K562 (cell line): ENCODE measurements at regions not wholly inside any gene's neighbourhood (a gene's known extent, or its start where the extent isn't known, plus 50 kb on each side); places are given as distances from the start of the nearest gene placed in this dataset.

Source experiments
- ATAC-seq: fragments of 200-7000 bp; cut with Tn5 transposase; 3 replicates; pipeline ENCODE4 v1.9.1; 2020; ENCODE audit warnings: moderate library complexity
- BruUV-seq: library from RNA; stranded (reverse); fragments of 400-500 nt; replicated peaks from 2 replicates; lab custom pipeline; 2021; lab: Mats Ljungman, UMichigan
- CTCF ChIA-PET: fragments of 300-600 bp; formaldehyde crosslinking; extraction: SDS; loops from one replicate; lab custom pipeline; 2021; ENCODE audit warnings: low intra/inter-chr PET ratio; lab: Yijun Ruan, JAX
- POLR2A ChIA-PET: fragments of 300-600, 350-650 bp; sonication (Branson Sonifier 250); formaldehyde crosslinking; extraction: SDS; loops from one replicate; lab custom pipeline; 2021; ENCODE audit warnings: antibody characterized with exemption, inconsistent platforms; lab: Yijun Ruan, JAX
- DNase-seq, 4 experiments: peaks; one replicate each; pipeline versions ENCODE4 v3.0.0 to v3.0.0-alpha.2; 2011 to 2018; ENCODE audit warnings: low spot score in 3 of 4, mixed read lengths in 3 of 4; ENCODE audit errors: extremely low read depth in 1 of 4
- FAIRE-seq: peaks from 2 replicates; lab custom pipeline; 2011; peaks lifted over from hg19 to GRCh38; lab: Jason Lieb, UNC
- H2AFZ ChIP-seq: 2 replicates; pipeline ENCODE4 v1.6.0; 2011; ENCODE audit warnings: low read depth, low read length, control low read depth, inconsistent platforms
- H3K27ac ChIP-seq: fragments of 200-600 bp; 3 replicates; pipeline ENCODE4 v1.8.0; 2011; ENCODE audit warnings: low read depth, mild to moderate bottlenecking, control low read depth, inconsistent platforms, low read length, moderate library complexity, mixed read lengths; ENCODE audit errors: extremely low read depth
- H3K27me3 ChIP-seq, 2 experiments: fragments of 300-600 bp in 1 of 2; 2 replicates in 1 of 2; 3 replicates in 1 of 2; pipeline versions ENCODE4 v1.6.0 to v1.8.0; 2011; ENCODE audit warnings: inconsistent platforms in 2 of 2, low read length in 2 of 2, mild to moderate bottlenecking in 1 of 2, mixed read lengths in 1 of 2, moderate library complexity in 1 of 2; ENCODE audit not compliant: control insufficient read depth in 2 of 2, insufficient read depth in 2 of 2
- H3K36me3 ChIP-seq: fragments of 300-600 bp; 3 replicates; pipeline ENCODE4 v1.8.0; 2011; ENCODE audit warnings: mild to moderate bottlenecking, low read length, inconsistent platforms; ENCODE audit not compliant: control insufficient read depth, insufficient read depth
- H3K4me1 ChIP-seq, 2 experiments: fragments of 200-600 bp in 1 of 2; replicated peaks in 1 of 2; 2 replicates in 1 of 2; 3 replicates in 1 of 2; pipeline versions ENCODE4 v1.5.1 to v1.8.0; 2011; ENCODE audit warnings: inconsistent platforms in 2 of 2, low read length in 2 of 2, mild to moderate bottlenecking in 1 of 2, mixed read lengths in 1 of 2, moderate library complexity in 1 of 2; ENCODE audit not compliant: control insufficient read depth in 2 of 2, insufficient read depth in 2 of 2
- H3K4me2 ChIP-seq: 2 replicates; pipeline ENCODE4 v1.6.1; 2011; ENCODE audit warnings: low read length, control low read depth, inconsistent platforms, mixed read lengths; ENCODE audit not compliant: insufficient read depth
- H3K4me3 ChIP-seq: fragments of 200-600 bp; sonication (generic), shearing (Covaris generic); 2 replicates; pipeline ENCODE4 v1.5.1; 2016; ENCODE audit warnings: control low read depth, inconsistent platforms
- H3K79me2 ChIP-seq: fragments of 200-600 bp; 3 replicates; pipeline ENCODE4 v1.8.0; 2011; ENCODE audit warnings: low read length, inconsistent platforms; ENCODE audit not compliant: control insufficient read depth, insufficient read depth
- H3K9ac ChIP-seq, 2 experiments: 2 replicates each; pipeline versions ENCODE4 v1.6.0 to v1.6.1; 2011; ENCODE audit warnings: low read depth in 2 of 2, low read length in 2 of 2, control low read depth in 1 of 2, inconsistent platforms in 1 of 2, mild to moderate bottlenecking in 1 of 2, mixed read lengths in 1 of 2; ENCODE audit not compliant: insufficient read depth in 1 of 2
- H3K9me1 ChIP-seq: one replicate; pipeline ENCODE4 v1.6.0; 2011; ENCODE audit warnings: inconsistent platforms, mild to moderate bottlenecking, low read length, moderate library complexity; ENCODE audit not compliant: control insufficient read depth, insufficient read depth
- H3K9me3 ChIP-seq: replicated peaks from 2 replicates; pipeline ENCODE4 v1.5.1; 2011; ENCODE audit warnings: low read depth, low read length, inconsistent platforms; ENCODE audit not compliant: control insufficient read depth, insufficient read depth
- H4K20me1 ChIP-seq: replicated peaks from 2 replicates; pipeline ENCODE4 v1.6.1; 2011; ENCODE audit warnings: low read length, inconsistent platforms, mixed read lengths; ENCODE audit not compliant: control insufficient read depth, insufficient read depth
- BACH1 ChIP-seq: fragments of 200-800 bp; sonication (Bioruptor generic); IDR thresholded peaks from 2 replicates; pipeline ENCODE4 v1.6.1; 2016; ENCODE audit warnings: missing genetic modification characterization, missing compliant biosample characterization
- BRF1 ChIP-seq: IDR thresholded peaks from 3 replicates; pipeline ENCODE4 v1.6.1; 2011; ENCODE audit warnings: borderline replicate concordance, mild to moderate bottlenecking; ENCODE audit not compliant: insufficient read length; ENCODE audit errors: extremely low read depth
- HMG20B ChIP-seq: fragments of 250-450 bp; sonication (Bioruptor Pico); IDR thresholded peaks from 2 replicates; pipeline ENCODE4 v1.5.0; 2021; ENCODE audit warnings: mild to moderate bottlenecking
- KAT8 ChIP-seq: fragments of 450-650 bp; IDR thresholded peaks from 2 replicates; pipeline ENCODE4 v1.6.1; 2016; ENCODE audit warnings: low read depth, mild to moderate bottlenecking
- KLF10 ChIP-seq: fragments of 250-450 bp; sonication (Bioruptor Pico); IDR thresholded peaks from 2 replicates; pipeline ENCODE4 v1.6.1; 2021; ENCODE audit warnings: matching md5 sums
- SMARCA5 ChIP-seq: fragments of 450-650 bp; IDR thresholded peaks from 2 replicates; pipeline ENCODE4 v1.6.1; 2016
- SMARCC2 ChIP-seq: fragments of 450-650 bp; IDR thresholded peaks from 2 replicates; pipeline ENCODE4 v1.6.1; 2017; ENCODE audit warnings: antibody characterized with exemption, moderate library complexity, mild to moderate bottlenecking, low read depth
- STAG1 ChIP-seq: sonication (generic); formaldehyde crosslinking; IDR thresholded peaks from 2 replicates; pipeline ENCODE4 v1.5.0; 2020; ENCODE audit warnings: missing genetic modification reagents, borderline replicate concordance
- TBP ChIP-seq: optimal IDR thresholded peaks from 2 replicates; pipeline ENCODE3; 2011; ENCODE audit warnings: low read depth, low read length, improper control_type of control experiment
- TRIM28 ChIP-seq: fragments of 450-650 bp; IDR thresholded peaks from 2 replicates; pipeline ENCODE4 v1.6.1; 2017
- YY1 ChIP-seq, 3 experiments: IDR thresholded peaks; 2 replicates each; pipeline ENCODE4 v1.6.1; 2011; ENCODE audit warnings: low read length in 2 of 3, mild to moderate bottlenecking in 2 of 3, moderate library complexity in 2 of 3, borderline replicate concordance in 1 of 3, control low read depth in 1 of 3, low read depth in 1 of 3; ENCODE audit not compliant: insufficient read depth in 3 of 3, insufficient replicate concordance in 2 of 3, control insufficient read depth in 1 of 3, insufficient read length in 1 of 3; ENCODE audit errors: extremely low read depth in 1 of 3
- ZNF583 ChIP-seq: fragments of 250-450 bp; sonication (Bioruptor Pico); IDR thresholded peaks from 2 replicates; pipeline ENCODE4 v1.4.0; 2020
- WGBS: fragments of 100-300 bp; shearing (Covaris generic); methylation state at CpG from one replicate; pipeline ENCODE4 v1.1.6; 2016; ENCODE audit warnings: low coverage, mixed read lengths; ENCODE audit not compliant: insufficient coverage; ENCODE audit errors: missing lambda C conversion rate; 5-methylcytosine and 5-hydroxymethylcytosine counted together
- in situ Hi-C: fragments of 300-500 bp; cut with MboI; formaldehyde crosslinking; loops from 4 replicates; pipeline ENCODE4 v1.15.0; 2018; ENCODE audit warnings: inconsistent platforms, mixed read lengths
- intact Hi-C: fragments of 100-400 bp; cut with micrococcal nuclease; formaldehyde crosslinking; loops from 2 replicates; pipeline ENCODE4 v1.14.2; 2022
- TF ChIP-seq, protein P1 (sequence below): fragments of 450-650 bp; IDR thresholded peaks from 2 replicates; pipeline ENCODE4 v1.6.1; 2016; ENCODE audit warnings: low read depth
- TF ChIP-seq, protein P2 (sequence below): fragments of 250-450 bp; sonication (Bioruptor Pico); IDR thresholded peaks from 2 replicates; pipeline ENCODE4 v1.5.0; 2022; ENCODE audit warnings: mild to moderate bottlenecking

GRCh38 chr2:236516708-236517107 lies 52.9 kb upstream of the ACKR3 start:
- Histone ChIP-seq H3K9ac (no peak overlapping the region), H3K4me1 (no peaks in the 10 kb centered on the region), H3K9me3 (no peaks in the 10 kb centered on the region), H3K36me3 (no peaks in the 10 kb centered on the region), H3K9me1 (no peaks in the 10 kb centered on the region), H3K27me3 (no peaks in the 10 kb centered on the region; a peak in 1 of 5 replicates), H3K4me2 (no peak overlapping the region), H3K79me2 (no peaks in the 10 kb centered on the region), H2AFZ (no peak overlapping the region), H4K20me1 (no peaks in the 10 kb centered on the region), H3K27ac (no peak overlapping the region), H3K4me3 (no peak overlapping the region)
- in situ Hi-C loops, result loop anchor here (25.0 kb wide), 1 partner anchor 546 kb away; no protein-coding TSS in a partner anchor
- no TSS peak for BruUV-seq
- ATAC-seq, result no peak
- 0% methylated on average over 6 of the region's 6 CpGs for WGBS
- intact Hi-C loops, result no loop called here
- DNase-seq, result no peak
- FAIRE-seq, result no peak
- CTCF ChIA-PET, result no interaction called here
- POLR2A ChIA-PET, result no interaction called here
- no peak for TF ChIP-seq KAT8
- TF ChIP-seq, protein P1, sequence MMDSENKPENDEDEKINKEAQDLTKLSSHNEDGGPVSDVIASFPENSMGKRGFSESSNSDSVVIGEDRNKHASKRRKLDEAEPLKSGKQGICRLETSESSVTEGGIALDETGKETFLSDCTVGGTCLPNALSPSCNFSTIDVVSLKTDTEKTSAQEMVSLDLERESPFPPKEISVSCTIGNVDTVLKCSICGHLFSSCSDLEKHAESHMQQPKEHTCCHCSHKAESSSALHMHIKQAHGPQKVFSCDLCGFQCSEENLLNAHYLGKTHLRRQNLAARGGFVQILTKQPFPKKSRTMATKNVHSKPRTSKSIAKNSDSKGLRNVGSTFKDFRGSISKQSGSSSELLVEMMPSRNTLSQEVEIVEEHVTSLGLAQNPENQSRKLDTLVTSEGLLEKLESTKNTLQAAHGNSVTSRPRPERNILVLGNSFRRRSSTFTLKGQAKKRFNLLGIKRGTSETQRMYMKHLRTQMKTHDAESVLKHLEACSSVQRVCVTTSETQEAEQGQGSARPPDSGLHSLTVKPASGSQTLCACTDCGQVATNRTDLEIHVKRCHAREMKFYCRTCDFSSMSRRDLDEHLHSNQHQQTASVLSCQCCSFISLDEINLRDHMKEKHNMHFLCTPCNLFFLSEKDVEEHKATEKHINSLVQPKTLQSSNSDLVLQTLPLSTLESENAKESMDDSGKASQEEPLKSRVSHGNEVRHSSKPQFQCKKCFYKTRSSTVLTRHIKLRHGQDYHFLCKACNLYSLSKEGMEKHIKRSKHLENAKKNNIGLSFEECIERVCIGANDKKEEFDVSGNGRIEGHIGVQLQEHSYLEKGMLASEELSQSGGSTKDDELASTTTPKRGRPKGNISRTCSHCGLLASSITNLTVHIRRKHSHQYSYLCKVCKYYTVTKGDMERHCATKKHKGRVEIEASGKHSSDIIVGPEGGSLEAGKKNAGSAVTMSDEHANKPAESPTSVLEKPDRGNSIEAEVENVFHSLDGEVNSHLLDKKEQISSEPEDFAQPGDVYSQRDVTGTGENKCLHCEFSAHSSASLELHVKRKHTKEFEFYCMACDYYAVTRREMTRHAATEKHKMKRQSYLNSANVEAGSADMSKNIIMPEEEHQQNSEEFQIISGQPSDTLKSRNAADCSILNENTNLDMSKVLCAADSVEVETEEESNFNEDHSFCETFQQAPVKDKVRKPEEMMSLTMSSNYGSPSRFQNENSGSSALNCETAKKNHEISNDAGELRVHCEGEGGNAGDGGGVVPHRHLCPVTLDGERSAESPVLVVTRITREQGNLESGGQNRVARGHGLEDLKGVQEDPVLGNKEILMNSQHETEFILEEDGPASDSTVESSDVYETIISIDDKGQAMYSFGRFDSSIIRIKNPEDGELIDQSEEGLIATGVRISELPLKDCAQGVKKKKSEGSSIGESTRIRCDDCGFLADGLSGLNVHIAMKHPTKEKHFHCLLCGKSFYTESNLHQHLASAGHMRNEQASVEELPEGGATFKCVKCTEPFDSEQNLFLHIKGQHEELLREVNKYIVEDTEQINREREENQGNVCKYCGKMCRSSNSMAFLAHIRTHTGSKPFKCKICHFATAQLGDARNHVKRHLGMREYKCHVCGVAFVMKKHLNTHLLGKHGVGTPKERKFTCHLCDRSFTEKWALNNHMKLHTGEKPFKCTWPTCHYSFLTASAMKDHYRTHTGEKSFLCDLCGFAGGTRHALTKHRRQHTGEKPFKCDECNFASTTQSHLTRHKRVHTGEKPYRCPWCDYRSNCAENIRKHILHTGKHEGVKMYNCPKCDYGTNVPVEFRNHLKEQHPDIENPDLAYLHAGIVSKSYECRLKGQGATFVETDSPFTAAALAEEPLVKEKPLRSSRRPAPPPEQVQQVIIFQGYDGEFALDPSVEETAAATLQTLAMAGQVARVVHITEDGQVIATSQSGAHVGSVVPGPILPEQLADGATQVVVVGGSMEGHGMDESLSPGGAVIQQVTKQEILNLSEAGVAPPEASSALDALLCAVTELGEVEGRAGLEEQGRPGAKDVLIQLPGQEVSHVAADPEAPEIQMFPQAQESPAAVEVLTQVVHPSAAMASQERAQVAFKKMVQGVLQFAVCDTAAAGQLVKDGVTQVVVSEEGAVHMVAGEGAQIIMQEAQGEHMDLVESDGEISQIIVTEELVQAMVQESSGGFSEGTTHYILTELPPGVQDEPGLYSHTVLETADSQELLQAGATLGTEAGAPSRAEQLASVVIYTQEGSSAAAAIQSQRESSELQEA, result no peak
- TF ChIP-seq STAG1, result no peak
- TF ChIP-seq HMG20B, result no peak
- no peak for TF ChIP-seq SMARCA5
- TF ChIP-seq TRIM28, result no peak
- TF ChIP-seq, protein P2, sequence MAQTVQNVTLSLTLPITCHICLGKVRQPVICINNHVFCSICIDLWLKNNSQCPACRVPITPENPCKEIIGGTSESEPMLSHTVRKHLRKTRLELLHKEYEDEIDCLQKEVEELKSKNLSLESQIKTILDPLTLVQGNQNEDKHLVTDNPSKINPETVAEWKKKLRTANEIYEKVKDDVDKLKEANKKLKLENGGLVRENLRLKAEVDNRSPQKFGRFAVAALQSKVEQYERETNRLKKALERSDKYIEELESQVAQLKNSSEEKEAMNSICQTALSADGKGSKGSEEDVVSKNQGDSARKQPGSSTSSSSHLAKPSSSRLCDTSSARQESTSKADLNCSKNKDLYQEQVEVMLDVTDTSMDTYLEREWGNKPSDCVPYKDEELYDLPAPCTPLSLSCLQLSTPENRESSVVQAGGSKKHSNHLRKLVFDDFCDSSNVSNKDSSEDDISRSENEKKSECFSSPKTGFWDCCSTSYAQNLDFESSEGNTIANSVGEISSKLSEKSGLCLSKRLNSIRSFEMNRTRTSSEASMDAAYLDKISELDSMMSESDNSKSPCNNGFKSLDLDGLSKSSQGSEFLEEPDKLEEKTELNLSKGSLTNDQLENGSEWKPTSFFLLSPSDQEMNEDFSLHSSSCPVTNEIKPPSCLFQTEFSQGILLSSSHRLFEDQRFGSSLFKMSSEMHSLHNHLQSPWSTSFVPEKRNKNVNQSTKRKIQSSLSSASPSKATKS (CRISPR knock-in tag), result no peak
- no peak for TF ChIP-seq BRF1
- TF ChIP-seq TBP, result no peak
- no peak for TF ChIP-seq YY1 (IDR thresholded peaks at IDR 0.05; ENCODE audit: borderline replicate concordance in 1 of 3, control insufficient read depth in 1 of 3, extremely low read depth in 1 of 3, insufficient read depth in 3 of 3, insufficient read length in 1 of 3, insufficient replicate concordance in 2 of 3, low read depth in 1 of 3, low read length in 2 of 3)
- TF ChIP-seq KLF10 (CRISPR knock-in tag), result no peak
- TF ChIP-seq BACH1 (tag), result no peak
- TF ChIP-seq ZNF583, result no peak
- TF ChIP-seq SMARCC2, result no peak
